ENCODE measurements at regions not wholly inside any gene's neighbourhood (a gene's known extent, or its start where the extent isn't known, plus 50 kb on each side); places are given as distances from the start of the nearest gene placed in this dataset.

- TF ChIP-seq ZNF462 (CRISPR knock-in tag; IDR thresholded peaks at IDR 0.05), result no peak
- no peak for TF ChIP-seq EZH2phosphoT487 (IDR thresholded peaks at IDR 0.05; ENCODE audit: unreplicated experiment)
- TF ChIP-seq CREB1 (CRISPR knock-in tag; IDR thresholded peaks at IDR 0.05; ENCODE audit: low read depth), result no peak
- TF ChIP-seq ZNF331 (CRISPR knock-in tag; IDR thresholded peaks at IDR 0.05; ENCODE audit: low read depth), result no peak
- no peak for TF ChIP-seq STAT1 (IDR thresholded peaks at IDR 0.05; ENCODE audit: unreplicated experiment)
- no peak for TF ChIP-seq JUNB (IDR thresholded peaks at IDR 0.05; ENCODE audit: unreplicated experiment)
- TF ChIP-seq POLR2AphosphoS5 (IDR thresholded peaks at IDR 0.05; ENCODE audit: low read depth), result no peak
- TF ChIP-seq NANOG (IDR thresholded peaks at IDR 0.05; ENCODE audit: borderline replicate concordance), result no peak
- no peak for TF ChIP-seq EZH2 (IDR thresholded peaks at IDR 0.05; ENCODE audit: low read depth, unreplicated experiment)
Measured at GRCh38 chr7:68288144-68288593, 1291.5 kb downstream of the TYW1 start (continued).

- DNase-seq (ENCODE audit: low spot score), result no peak
- H3K36me3 ChIP-seq (ENCODE audit: insufficient read depth), result no peaks in the 10 kb centered on the region; the same call in 1 of the 2 replicates
- H3K4me3 ChIP-seq, result no peak overlapping the region
- Mint-ChIP-seq H3K36me3 (ENCODE audit: low read depth) (peaks cover 53% of the 10 kb centered on the region), H3K4me3 (no peak overlapping the region), H3K4me1 (no peaks in the 10 kb centered on the region), H3K9me3 (peaks cover 97% of the 10 kb centered on the region), H3K27ac (no peak overlapping the region), H3K27me3 (ENCODE audit: insufficient read depth, low read depth, poor library complexity) (peaks cover 3% of the 10 kb centered on the region)
- no peaks in the 10 kb centered on the region for H3K4me1 ChIP-seq (ENCODE audit: insufficient read depth)
- no peak for ATAC-seq
- no peak overlapping the region for H3K27ac ChIP-seq (ENCODE audit: low read depth)
- H3K9me2 ChIP-seq (ENCODE audit: insufficient read depth), result no peaks in the 10 kb centered on the region
- H2AFZ ChIP-seq, result no peak overlapping the region
- H3F3A ChIP-seq (replicated peaks; ENCODE audit: low read depth), result no peaks in the 10 kb centered on the region
- no peaks in the 10 kb centered on the region for H3K27me3 ChIP-seq (ENCODE audit: insufficient read depth)
- no peaks in the 10 kb centered on the region for H3K79me2 ChIP-seq (replicated peaks; ENCODE audit: insufficient read depth)
- H4K20me1 ChIP-seq (replicated peaks; ENCODE audit: insufficient read depth), result no peaks in the 10 kb centered on the region
- no peak overlapping the region for H3K4me2 ChIP-seq
- TF ChIP-seq ZNF331 (CRISPR knock-in tag; IDR thresholded peaks at IDR 0.05; ENCODE audit: low read depth) (no peak), CREB1 (CRISPR knock-in tag; IDR thresholded peaks at IDR 0.05; ENCODE audit: low read depth) (no peak), NANOG (IDR thresholded peaks at IDR 0.05; ENCODE audit: borderline replicate concordance) (no peak), JUNB (IDR thresholded peaks at IDR 0.05; ENCODE audit: unreplicated experiment) (no peak), EZH2 (IDR thresholded peaks at IDR 0.05; ENCODE audit: low read depth, unreplicated experiment) (no peak), REST (IDR thresholded peaks at IDR 0.05; ENCODE audit: unreplicated experiment) (no peak), POLR2AphosphoS5 (IDR thresholded peaks at IDR 0.05; ENCODE audit: low read depth) (no peak), STAT1 (IDR thresholded peaks at IDR 0.05; ENCODE audit: unreplicated experiment) (no peak), ETS1 (IDR thresholded peaks at IDR 0.05) (no peak), EZH2phosphoT487 (IDR thresholded peaks at IDR 0.05; ENCODE audit: unreplicated experiment) (no peak), CTCF (conservative IDR thresholded peaks at IDR 0.05; ENCODE audit: low read depth in 2 of 2) (no peak)
Measured at GRCh38 chr7:68291710-68292109, 1295.1 kb downstream of the TYW1 start.
